Endothelial cell of umbilical vein (primary cell): ENCODE measurements at regions not wholly inside any gene's neighbourhood (a gene's known extent, or its start where the extent isn't known, plus 50 kb on each side); places are given as distances from the start of the nearest gene placed in this dataset.

Experiments used
- BruUV-seq: library from RNA; stranded (reverse); fragments of 400-500 nt; replicated peaks from 2 replicates; lab custom pipeline; 2021; lab: Mats Ljungman, UMichigan
- CTCF ChIA-PET: fragments of 300-600, 350-600 bp; sonication (Branson Sonifier 250); formaldehyde crosslinking; loops from one replicate; lab custom pipeline; 2021; ENCODE audit warnings: antibody characterized with exemption, inconsistent platforms; lab: Charles Lee
- POLR2A ChIA-PET: fragments of 300-600, 350-600 bp; sonication (Branson Sonifier 250); formaldehyde crosslinking; loops from one replicate; lab custom pipeline; 2021; ENCODE audit warnings: antibody characterized with exemption, inconsistent platforms; lab: Charles Lee
- DNase-seq: peaks from one replicate; pipeline ENCODE4 v3.0.0-alpha.2; 2011; ENCODE audit warnings: low read depth, low spot score
- FAIRE-seq: peaks from 2 replicates; lab custom pipeline; 2011; peaks lifted over from hg19 to GRCh38; lab: Jason Lieb, UNC
- H2AFZ ChIP-seq: 2 replicates; pipeline ENCODE4 v1.6.0; 2012; ENCODE audit warnings: low read depth, low read length, control low read depth, inconsistent platforms
- H3K27ac ChIP-seq: 2 replicates; pipeline ENCODE4 v1.5.1; 2011; ENCODE audit warnings: low read depth, mild to moderate bottlenecking, control low read depth, low read length, moderate library complexity; ENCODE audit not compliant: insufficient read depth
- H3K27me3 ChIP-seq, 2 experiments: 2 replicates each; pipeline versions ENCODE4 v1.6.0 to v1.6.1; 2011; ENCODE audit warnings: low read length in 2 of 2, mixed read lengths in 1 of 2; ENCODE audit not compliant: control insufficient read depth in 2 of 2, insufficient read depth in 2 of 2
- H3K36me3 ChIP-seq, 2 experiments: 2 replicates in 1 of 2; 3 replicates in 1 of 2; pipeline ENCODE4 v1.5.1; 2011; ENCODE audit warnings: low read length in 2 of 2, mild to moderate bottlenecking in 1 of 2, moderate library complexity in 1 of 2; ENCODE audit not compliant: control insufficient read depth in 2 of 2, insufficient read depth in 2 of 2; ENCODE audit errors: extremely low read depth in 1 of 2
- H3K4me1 ChIP-seq: 3 replicates; pipeline ENCODE4 v1.5.1; 2011; ENCODE audit warnings: mild to moderate bottlenecking, low read length; ENCODE audit not compliant: control insufficient read depth, insufficient read depth; ENCODE audit errors: extremely low read depth
- H3K4me2 ChIP-seq: 2 replicates; pipeline ENCODE4 v1.6.1; 2011; ENCODE audit warnings: low read length, control low read depth, mixed read lengths; ENCODE audit not compliant: insufficient read depth
- H3K4me3 ChIP-seq, 3 experiments: fragments of 200-600 bp in 1 of 3; sonication (generic), shearing (Covaris generic) in 1 of 3; replicated peaks in 1 of 3; 2 replicates each; pipeline ENCODE4 v1.5.1; 2011 to 2016; ENCODE audit warnings: control low read depth in 3 of 3, low read length in 3 of 3, mild to moderate bottlenecking in 2 of 3, inconsistent platforms in 1 of 3, low read depth in 1 of 3, moderate library complexity in 1 of 3; ENCODE audit not compliant: insufficient read depth in 1 of 3
- H3K79me2 ChIP-seq: 2 replicates; pipeline ENCODE4 v1.6.0; 2012; ENCODE audit warnings: low read length, inconsistent platforms; ENCODE audit not compliant: control insufficient read depth, insufficient read depth
- H3K9ac ChIP-seq: replicated peaks from 2 replicates; pipeline ENCODE3; 2011; ENCODE audit warnings: low read length, control low read depth; ENCODE audit not compliant: insufficient read depth; ENCODE audit errors: extremely low read depth
- H3K9me1 ChIP-seq: replicated peaks from 3 replicates; pipeline ENCODE4 v1.6.0; 2011; ENCODE audit warnings: mild to moderate bottlenecking, low read length; ENCODE audit not compliant: control insufficient read depth, insufficient read depth; ENCODE audit errors: extremely low read depth
- H3K9me3 ChIP-seq: replicated peaks from 2 replicates; pipeline ENCODE4 v1.5.1; 2012; ENCODE audit warnings: low read length, inconsistent platforms; ENCODE audit not compliant: control insufficient read depth, insufficient read depth
- H4K20me1 ChIP-seq: replicated peaks from 2 replicates; pipeline ENCODE3; 2011; ENCODE audit warnings: mild to moderate bottlenecking, low read length; ENCODE audit not compliant: control insufficient read depth, insufficient read depth; ENCODE audit errors: extremely low read depth
- CTCF ChIP-seq, 2 donors: IDR thresholded peaks; 1 replicate in 1 of 2; 2 replicates in 1 of 2; pipeline ENCODE4 v1.5.1; 2011; ENCODE audit warnings: low read length in 2 of 2, mild to moderate bottlenecking in 2 of 2, moderate library complexity in 2 of 2, control low read depth in 1 of 2, inconsistent platforms in 1 of 2, low read depth in 1 of 2; ENCODE audit not compliant: insufficient read depth in 1 of 2; ENCODE audit errors: extremely low read depth in 1 of 2
- EZH2 ChIP-seq: IDR thresholded peaks from 2 replicates; pipeline ENCODE4 v1.6.1; 2012; ENCODE audit warnings: borderline replicate concordance, low read depth, mild to moderate bottlenecking, moderate library complexity, low read length, inconsistent platforms; ENCODE audit not compliant: severe bottlenecking
- FOS ChIP-seq: IDR thresholded peaks from 2 replicates; pipeline ENCODE4 v1.6.1; 2011; ENCODE audit warnings: mild to moderate bottlenecking, low read length, moderate library complexity, borderline replicate concordance; ENCODE audit not compliant: insufficient read depth
- GATA2 ChIP-seq: IDR thresholded peaks from 2 replicates; pipeline ENCODE4 v1.7.0; 2011; ENCODE audit warnings: low read depth, mild to moderate bottlenecking, moderate library complexity, mixed read lengths, low read length; ENCODE audit not compliant: insufficient read length, insufficient read depth
- JUN ChIP-seq: IDR thresholded peaks from 2 replicates; pipeline ENCODE4 v1.6.1; 2011; ENCODE audit warnings: borderline replicate concordance, low read depth; ENCODE audit not compliant: insufficient read length, insufficient read depth
- MAX ChIP-seq: IDR thresholded peaks from 2 replicates; pipeline ENCODE4 v1.6.1; 2011; ENCODE audit not compliant: insufficient read depth, insufficient read length
- MYC ChIP-seq: IDR thresholded peaks from one replicate; pipeline ENCODE4 v1.6.1; 2011; ENCODE audit warnings: mild to moderate bottlenecking, low read depth, low read length
- POLR2A ChIP-seq: IDR thresholded peaks from 2 replicates; pipeline ENCODE4 v1.6.1; 2012; ENCODE audit warnings: low read depth, mild to moderate bottlenecking, control low read depth, low read length
- POLR2AphosphoS5 ChIP-seq: IDR thresholded peaks from 2 replicates; pipeline ENCODE4 v1.6.1; 2012; ENCODE audit warnings: low read depth, mild to moderate bottlenecking, control low read depth, low read length, moderate library complexity; ENCODE audit not compliant: insufficient read depth
- dilution Hi-C: fragments of 300-500 bp; cut with MboI; formaldehyde crosslinking; loops from one replicate; pipeline ENCODE4 v1.15.0; 2019; ENCODE audit warnings: low sequenced_read_pairs; ENCODE audit not compliant: extremely low pct_ligation_motif_present
- intact Hi-C: fragments of 100-400 bp; cut with micrococcal nuclease; formaldehyde crosslinking; loops from one replicate; pipeline ENCODE4 v1.10.0; 2022

DNA sequence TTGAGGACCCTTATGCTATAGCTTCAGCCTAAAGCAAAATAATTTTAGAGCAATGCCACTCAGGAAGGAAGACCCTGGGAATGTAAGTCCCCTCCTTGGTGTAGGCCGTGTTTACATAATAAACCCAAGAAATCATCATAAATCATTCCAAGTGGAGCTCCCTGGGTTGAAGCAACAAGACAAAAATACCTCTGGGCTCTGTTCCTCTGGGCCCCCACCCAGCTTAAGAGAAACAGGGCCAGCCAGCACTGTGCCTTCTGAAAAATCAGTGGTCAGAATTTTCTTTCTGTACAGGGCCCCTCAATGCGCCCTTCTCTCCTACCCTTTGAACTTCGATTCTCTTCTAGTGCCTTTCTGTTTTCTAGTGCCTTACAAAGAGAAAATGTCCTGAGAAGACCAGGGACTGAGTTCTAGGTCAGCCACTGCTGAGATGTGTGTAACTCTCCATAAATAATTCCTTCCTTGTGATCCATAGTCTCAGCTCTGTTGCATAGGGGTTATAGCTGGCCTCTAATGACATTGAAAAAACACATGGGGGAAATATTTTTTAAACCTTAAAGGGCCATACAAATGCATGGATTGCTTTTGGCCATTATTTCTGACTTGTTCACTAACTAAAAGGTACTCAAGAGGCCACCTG, 101.0 kb downstream of the ADRB2 start:
- Histone ChIP-seq H3K4me2 (no peak overlapping the region), H2AFZ (no peak overlapping the region), H3K4me3 (no peak overlapping the region), H3K9ac (no peak overlapping the region), H3K4me1 (peaks cover 34% of the 10 kb centered on the region), H3K27me3 (no peaks in the 10 kb centered on the region), H3K27ac (no peak overlapping the region), H4K20me1 (no peaks in the 10 kb centered on the region), H3K79me2 (no peaks in the 10 kb centered on the region), H3K36me3 (no peaks in the 10 kb centered on the region), H3K9me3 (no peaks in the 10 kb centered on the region), H3K9me1 (no peaks in the 10 kb centered on the region)
- intact Hi-C loops (no loop called here), dilution Hi-C loops (no loop called here)
- ChIA-PET CTCF (interaction anchor here (1.7 to 2.2 kb wide), 4 partner anchors 11 to 186 kb away, joined by 4 to 9 read pairs (median 5); no protein-coding TSS in a partner anchor), POLR2A (no interaction called here)
- no TSS peak for BruUV-seq
- no peak for FAIRE-seq
- DNase-seq = no peak
- TF ChIP-seq FOS (no peak), MAX (no peak), EZH2 (no peak), POLR2AphosphoS5 (no peak), GATA2 (no peak), POLR2A (no peak)

GRCh38 chr5:148928141-148928540, 101.7 kb downstream of the ADRB2 start:
- Histone ChIP-seq H3K36me3 (no peaks in the 10 kb centered on the region), H3K4me2 (no peak overlapping the region), H3K9ac (no peak overlapping the region), H4K20me1 (no peaks in the 10 kb centered on the region), H3K4me3 (no peak overlapping the region), H3K9me1 (no peaks in the 10 kb centered on the region), H3K9me3 (no peaks in the 10 kb centered on the region), H3K27ac (no peak overlapping the region), H3K27me3 (no peaks in the 10 kb centered on the region), H2AFZ (no peak overlapping the region), H3K79me2 (no peaks in the 10 kb centered on the region), H3K4me1 (peaks cover 34% of the 10 kb centered on the region)
- ChIA-PET CTCF (interaction anchor here (1.7 to 2.2 kb wide), 4 partner anchors 12 to 187 kb away, joined by 4 to 9 read pairs (median 5); no protein-coding TSS in a partner anchor), POLR2A (no interaction called here)
- FAIRE-seq (peak; percentile 26), DNase-seq (peak; percentile 29)
- dilution Hi-C loops (no loop called here), intact Hi-C loops (no loop called here)
- no TSS peak for BruUV-seq
- TF ChIP-seq POLR2AphosphoS5 = peak; percentile 28
- no peak for TF ChIP-seq GATA2
- TF ChIP-seq FOS = peak; percentile 55
- TF ChIP-seq MAX = no peak
- no peak for TF ChIP-seq EZH2
- TF ChIP-seq CTCF (IDR thresholded peaks at IDR 0.05; ENCODE audit: extremely low read depth in 1 of 2, insufficient read depth in 1 of 2, low read depth in 1 of 2, low read length in 2 of 2) = no peak
- no peak for TF ChIP-seq POLR2A
- no peak for TF ChIP-seq MYC
- TF ChIP-seq JUN = no peak
